ENCODE measurements at regions not wholly inside any gene's neighbourhood (a gene's known extent, or its start where the extent isn't known, plus 50 kb on each side); places are given as distances from the start of the nearest gene placed in this dataset.

- DNase-seq (ENCODE audit: low spot score): no peak
- Histone ChIP-seq H3K9ac (ENCODE audit: insufficient read depth, low read depth, low read length) (no peak overlapping the region), H3K4me1 (ENCODE audit: insufficient read depth, low read length) (peaks cover 8% of the 10 kb centered on the region), H3K36me3 (replicated peaks in 1 of 2; ENCODE audit: control insufficient read depth in 1 of 2, insufficient read depth in 2 of 2, low read length in 2 of 2) (no peaks in the 10 kb centered on the region), H3K27ac (ENCODE audit: extremely low read length, insufficient read depth, low read length) (no peak overlapping the region), H3K4me2 (ENCODE audit: low read depth, low read length) (no peak overlapping the region), H3K4me3 (replicated peaks in 1 of 3; ENCODE audit: insufficient read depth in 1 of 3, low read depth in 2 of 3, low read length in 3 of 3) (no peak overlapping the region), H3K27me3 (ENCODE audit: control insufficient read depth in 1 of 2, insufficient read depth in 2 of 2, low read length in 2 of 2) (peaks cover 0 to 8% of the 10 kb centered on the region in 2 experiments; a peak in 2 of 5 replicates), H4K20me1 (ENCODE audit: insufficient read depth, low read length) (no peaks in the 10 kb centered on the region), H3K9me3 (ENCODE audit: low read length) (no peaks in the 10 kb centered on the region), H3K79me2 (ENCODE audit: insufficient read depth, low read length) (no peaks in the 10 kb centered on the region), H2AFZ (ENCODE audit: low read length) (no peak overlapping the region)
- ATAC-seq: no peak
- ChIA-PET POLR2A (no interaction called here), CTCF (ENCODE audit: low intra/inter-chr PET ratio, low total read pairs) (no interaction called here)
- in situ Hi-C loops (cut with HindIII; ENCODE audit: extremely low pct_ligation_motif_present, low pct_unique_long_range_greater_than_20kb): no loop called here
- intact Hi-C loops (cut with micrococcal nuclease; ENCODE audit: unreplicated experiment): no loop called here
- 25% methylated on average over 2 of the region's 2 CpGs for WGBS (ENCODE audit: low lambda C conversion rate)
- no peak for FAIRE-seq
- no TSS peak for BruUV-seq (replicated peaks)
- TF ChIP-seq ELF3 (CRISPR knock-in tag; IDR thresholded peaks at IDR 0.05): no peak
- TF ChIP-seq ZBTB42 (CRISPR knock-in tag; IDR thresholded peaks at IDR 0.05): no peak
- no peak for TF ChIP-seq CREM (IDR thresholded peaks at IDR 0.05)
- no peak for TF ChIP-seq CREM (CRISPR knock-in tag; IDR thresholded peaks at IDR 0.05)
- no peak for TF ChIP-seq ZNF367 (CRISPR knock-in tag; IDR thresholded peaks at IDR 0.05; ENCODE audit: borderline replicate concordance)
- no peak for TF ChIP-seq ZFP82 (CRISPR knock-in tag; IDR thresholded peaks at IDR 0.05; ENCODE audit: borderline replicate concordance)
- no peak for TF ChIP-seq FOXK2 (IDR thresholded peaks at IDR 0.05)
- no peak for TF ChIP-seq KDM1A (CRISPR knock-in tag; IDR thresholded peaks at IDR 0.05)
These were observed 702.7 kb downstream of the EPM2A start for GRCh38 chr6:145032562-145033145.

GRCh38 chr6:145034664-145035063, 700.7 kb downstream of the EPM2A start:
- CTCF ChIA-PET (ENCODE audit: low intra/inter-chr PET ratio, low total read pairs): no interaction called here
- no peak for ATAC-seq
- no peak for TF ChIP-seq PHF5A (CRISPR knock-in tag; IDR thresholded peaks at IDR 0.05; ENCODE audit: low read depth, unreplicated experiment)
- TF ChIP-seq SOX5 (CRISPR knock-in tag; IDR thresholded peaks at IDR 0.05; ENCODE audit: borderline replicate concordance): no peak
- TF ChIP-seq HDAC1 (CRISPR knock-in tag; IDR thresholded peaks at IDR 0.05): no peak
- no peak for TF ChIP-seq ZNF333 (CRISPR knock-in tag; IDR thresholded peaks at IDR 0.05; ENCODE audit: borderline replicate concordance)
- TF ChIP-seq ZNF839 (CRISPR knock-in tag; IDR thresholded peaks at IDR 0.05; ENCODE audit: borderline replicate concordance): no peak
- no peak for TF ChIP-seq SP4 (CRISPR knock-in tag; IDR thresholded peaks at IDR 0.05)
- TF ChIP-seq MXD1 (CRISPR knock-in tag; IDR thresholded peaks at IDR 0.05): no peak
- TF ChIP-seq ZNF615 (CRISPR knock-in tag; IDR thresholded peaks at IDR 0.05; ENCODE audit: borderline replicate concordance): no peak
- no peak for TF ChIP-seq PRDM4 (CRISPR knock-in tag; IDR thresholded peaks at IDR 0.05; ENCODE audit: borderline replicate concordance)
- TF ChIP-seq KLF13 (CRISPR knock-in tag; IDR thresholded peaks at IDR 0.05): no peak
- no peak for TF ChIP-seq CBX5 (CRISPR knock-in tag; IDR thresholded peaks at IDR 0.05; ENCODE audit: borderline replicate concordance)
- no peak for TF ChIP-seq RFXANK (CRISPR knock-in tag; IDR thresholded peaks at IDR 0.05)

More at GRCh38 chr6:145034664-145035063, 700.7 kb downstream of the EPM2A start:
- Histone ChIP-seq H3K4me3 (replicated peaks in 1 of 3; ENCODE audit: insufficient read depth in 1 of 3, low read depth in 2 of 3, low read length in 3 of 3) (no peak overlapping the region), H3K79me2 (ENCODE audit: insufficient read depth, low read length) (no peaks in the 10 kb centered on the region), H3K9ac (ENCODE audit: insufficient read depth, low read depth, low read length) (no peak overlapping the region), H4K20me1 (ENCODE audit: insufficient read depth, low read length) (no peaks in the 10 kb centered on the region), H3K27ac (ENCODE audit: extremely low read length, insufficient read depth, low read length) (no peak overlapping the region), H2AFZ (ENCODE audit: low read length) (no peak overlapping the region), H3K36me3 (replicated peaks in 1 of 2; ENCODE audit: control insufficient read depth in 1 of 2, insufficient read depth in 2 of 2, low read length in 2 of 2) (no peaks in the 10 kb centered on the region), H3K27me3 (ENCODE audit: control insufficient read depth in 1 of 2, insufficient read depth in 2 of 2, low read length in 2 of 2) (peaks cover 0 to 8% of the 10 kb centered on the region in 2 experiments; a peak in 2 of 5 replicates), H3K4me1 (ENCODE audit: insufficient read depth, low read length) (no peaks in the 10 kb centered on the region), H3K4me2 (ENCODE audit: low read depth, low read length) (no peak overlapping the region), H3K9me3 (ENCODE audit: low read length) (no peaks in the 10 kb centered on the region)
- no TSS peak for BruUV-seq (replicated peaks)
- intact Hi-C loops (cut with micrococcal nuclease; ENCODE audit: unreplicated experiment) (no loop called here), in situ Hi-C loops (cut with HindIII; ENCODE audit: extremely low pct_ligation_motif_present, low pct_unique_long_range_greater_than_20kb) (no loop called here)
- no peak for DNase-seq (ENCODE audit: low spot score)
- FAIRE-seq: no peak
- POLR2A ChIA-PET: no interaction called here

Measured in HepG2 (cell line).